Activated CD8-positive, alpha-beta T cell treated with anti-CD3 and anti-CD28 coated beads for 36 hours (primary cell): ENCODE measurements at regions not wholly inside any gene's neighbourhood (a gene's known extent, or its start where the extent isn't known, plus 50 kb on each side); places are given as distances from the start of the nearest gene placed in this dataset.

ENCODE experiments used
- ATAC-seq: fragments of 200-7000 bp; cut with Tn5 transposase; one replicate; pipeline ENCODE4 v1.10.0; 2021; ENCODE audit warnings: mild to moderate bottlenecking, moderate library complexity
- CTCF ChIA-PET: fragments of 350-600 bp; sonication (Branson Sonifier 250); formaldehyde crosslinking; loops from one replicate; lab custom pipeline; 2021; ENCODE audit warnings: antibody characterized with exemption; lab: Charles Lee
- POLR2A ChIA-PET: fragments of 350-600 bp; sonication (Branson Sonifier 250); formaldehyde crosslinking; loops from one replicate; lab custom pipeline; 2021; ENCODE audit warnings: antibody characterized with exemption; lab: Charles Lee
- DNase-seq: peaks from one replicate; pipeline ENCODE4 v3.0.0-alpha.2; 2020
- H3K27ac Mint-ChIP-seq: one replicate; pipeline ENCODE4 v1.8.0; 2021; ENCODE audit warnings: mild to moderate bottlenecking, mixed read lengths
- H3K27me3 Mint-ChIP-seq: one replicate; pipeline ENCODE4 v1.8.0; 2021; ENCODE audit warnings: mixed read lengths
- H3K36me3 Mint-ChIP-seq: one replicate; pipeline ENCODE4 v1.8.0; 2021; ENCODE audit warnings: low read depth, mixed read lengths
- H3K4me1 Mint-ChIP-seq: one replicate; pipeline ENCODE4 v1.8.0; 2021; ENCODE audit warnings: low read depth, mixed read lengths
- H3K4me3 Mint-ChIP-seq: one replicate; pipeline ENCODE4 v1.8.0; 2021; ENCODE audit warnings: mild to moderate bottlenecking, moderate library complexity, mixed read lengths
- H3K9me3 Mint-ChIP-seq: one replicate; pipeline ENCODE4 v1.8.0; 2021; ENCODE audit warnings: mixed read lengths
- intact Hi-C: fragments of 100-400 bp; cut with micrococcal nuclease; formaldehyde crosslinking; loops from one replicate; pipeline ENCODE4 v1.10.0; 2022
- TF ChIP-seq, protein P1 (sequence below): fragments of 200-600 bp; IDR thresholded peaks from one replicate; pipeline ENCODE4 v1.8.0; 2022; ENCODE audit warnings: antibody characterized with exemption, mild to moderate bottlenecking

DNA sequence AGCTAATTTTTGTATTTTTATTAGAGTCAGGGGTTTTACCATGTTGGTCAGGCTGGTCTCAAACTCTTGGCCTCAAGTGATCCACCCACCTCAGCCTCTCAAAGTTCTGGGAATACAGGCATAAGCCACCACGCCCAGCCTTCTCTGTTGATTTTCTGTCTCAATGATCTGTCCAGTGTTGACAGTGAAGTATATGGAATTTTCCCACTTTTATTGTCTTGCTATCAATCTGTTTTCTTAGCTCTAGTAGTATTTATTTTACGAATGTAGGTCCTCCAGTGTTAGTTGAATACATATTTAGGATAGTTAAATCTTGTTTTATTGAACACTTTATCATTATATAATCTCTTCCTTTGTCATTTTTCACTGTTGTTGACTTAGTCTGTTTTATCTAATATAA is 1603.9 kb downstream of the ADGRL3 start:
- DNase-seq (no peak), ATAC-seq (no peak)
- TF ChIP-seq, protein P1, sequence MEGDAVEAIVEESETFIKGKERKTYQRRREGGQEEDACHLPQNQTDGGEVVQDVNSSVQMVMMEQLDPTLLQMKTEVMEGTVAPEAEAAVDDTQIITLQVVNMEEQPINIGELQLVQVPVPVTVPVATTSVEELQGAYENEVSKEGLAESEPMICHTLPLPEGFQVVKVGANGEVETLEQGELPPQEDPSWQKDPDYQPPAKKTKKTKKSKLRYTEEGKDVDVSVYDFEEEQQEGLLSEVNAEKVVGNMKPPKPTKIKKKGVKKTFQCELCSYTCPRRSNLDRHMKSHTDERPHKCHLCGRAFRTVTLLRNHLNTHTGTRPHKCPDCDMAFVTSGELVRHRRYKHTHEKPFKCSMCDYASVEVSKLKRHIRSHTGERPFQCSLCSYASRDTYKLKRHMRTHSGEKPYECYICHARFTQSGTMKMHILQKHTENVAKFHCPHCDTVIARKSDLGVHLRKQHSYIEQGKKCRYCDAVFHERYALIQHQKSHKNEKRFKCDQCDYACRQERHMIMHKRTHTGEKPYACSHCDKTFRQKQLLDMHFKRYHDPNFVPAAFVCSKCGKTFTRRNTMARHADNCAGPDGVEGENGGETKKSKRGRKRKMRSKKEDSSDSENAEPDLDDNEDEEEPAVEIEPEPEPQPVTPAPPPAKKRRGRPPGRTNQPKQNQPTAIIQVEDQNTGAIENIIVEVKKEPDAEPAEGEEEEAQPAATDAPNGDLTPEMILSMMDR = no peak
- intact Hi-C loops = no loop called here
- H3K27ac Mint-ChIP-seq = no peak overlapping the region
- H3K27me3 Mint-ChIP-seq = no peaks in the 10 kb centered on the region
- ChIA-PET POLR2A (no interaction called here), CTCF (no interaction called here)
- H3K4me3 Mint-ChIP-seq = no peak overlapping the region
- no peaks in the 10 kb centered on the region for H3K4me1 Mint-ChIP-seq
- peaks cover 11% of the 10 kb centered on the region for H3K9me3 Mint-ChIP-seq
- H3K36me3 Mint-ChIP-seq = no peaks in the 10 kb centered on the region

DNA sequence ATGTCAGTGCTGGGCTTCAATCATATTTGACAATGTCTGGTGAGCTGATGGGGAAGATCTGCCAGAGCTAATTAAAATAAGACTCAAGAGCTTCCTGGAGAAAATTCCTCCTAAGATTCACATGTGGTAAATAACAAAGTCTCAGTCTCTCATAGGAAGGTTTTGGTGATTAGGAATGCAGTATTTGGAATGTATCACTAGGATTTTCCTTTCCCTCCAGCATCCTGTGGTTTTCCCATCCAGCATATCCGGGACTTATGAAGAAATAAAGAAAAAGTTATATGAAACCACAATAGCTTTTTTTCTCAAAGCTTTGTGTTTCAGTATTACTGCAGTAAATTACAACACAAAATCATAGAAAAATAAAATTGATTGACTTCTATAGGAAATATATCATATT is 1597.1 kb downstream of the ADGRL3 start:
- Mint-ChIP-seq H3K4me3 (no peak overlapping the region), H3K27ac (no peak overlapping the region), H3K9me3 (peaks cover 11% of the 10 kb centered on the region), H3K27me3 (no peaks in the 10 kb centered on the region), H3K36me3 (no peaks in the 10 kb centered on the region), H3K4me1 (no peaks in the 10 kb centered on the region)
- no peak for ATAC-seq
- CTCF ChIA-PET = interaction anchor here (1.3 kb wide), 1 partner anchor 11 kb away, joined by 4 read pairs; no protein-coding TSS in a partner anchor
- DNase-seq = no peak
- POLR2A ChIA-PET = no interaction called here
- TF ChIP-seq, protein P1 = no peak
- intact Hi-C loops = no loop called here

DNA sequence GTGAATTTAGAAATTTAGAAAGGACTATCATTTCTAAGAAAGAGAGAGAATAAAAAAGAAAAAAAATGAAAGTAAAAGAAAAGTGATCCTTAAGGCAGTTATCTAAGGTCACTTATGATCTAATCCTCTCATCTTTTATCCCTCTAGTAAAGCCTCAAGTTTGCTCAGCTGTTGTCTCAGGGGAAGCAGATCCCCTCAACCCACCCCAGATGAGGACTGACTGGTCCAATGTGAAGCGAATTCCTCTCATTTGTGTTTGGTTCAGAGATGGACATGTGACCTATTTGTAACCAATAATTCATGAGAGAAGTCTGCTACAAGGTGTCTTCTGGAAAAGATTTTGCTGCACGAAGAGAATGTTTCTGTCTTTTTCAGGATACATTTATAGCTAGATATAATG is 1591.3 kb downstream of the ADGRL3 start:
- no peaks in the 10 kb centered on the region for H3K4me1 Mint-ChIP-seq
- ATAC-seq (no peak), DNase-seq (no peak)
- H3K27me3 Mint-ChIP-seq = no peaks in the 10 kb centered on the region
- ChIA-PET POLR2A (no interaction called here), CTCF (no interaction called here)
- no peak overlapping the region for H3K27ac Mint-ChIP-seq
- intact Hi-C loops = no loop called here
- H3K9me3 Mint-ChIP-seq = peaks cover 6% of the 10 kb centered on the region
- H3K36me3 Mint-ChIP-seq = no peaks in the 10 kb centered on the region
- no peak overlapping the region for H3K4me3 Mint-ChIP-seq
- TF ChIP-seq, protein P1 = no peak

DNA sequence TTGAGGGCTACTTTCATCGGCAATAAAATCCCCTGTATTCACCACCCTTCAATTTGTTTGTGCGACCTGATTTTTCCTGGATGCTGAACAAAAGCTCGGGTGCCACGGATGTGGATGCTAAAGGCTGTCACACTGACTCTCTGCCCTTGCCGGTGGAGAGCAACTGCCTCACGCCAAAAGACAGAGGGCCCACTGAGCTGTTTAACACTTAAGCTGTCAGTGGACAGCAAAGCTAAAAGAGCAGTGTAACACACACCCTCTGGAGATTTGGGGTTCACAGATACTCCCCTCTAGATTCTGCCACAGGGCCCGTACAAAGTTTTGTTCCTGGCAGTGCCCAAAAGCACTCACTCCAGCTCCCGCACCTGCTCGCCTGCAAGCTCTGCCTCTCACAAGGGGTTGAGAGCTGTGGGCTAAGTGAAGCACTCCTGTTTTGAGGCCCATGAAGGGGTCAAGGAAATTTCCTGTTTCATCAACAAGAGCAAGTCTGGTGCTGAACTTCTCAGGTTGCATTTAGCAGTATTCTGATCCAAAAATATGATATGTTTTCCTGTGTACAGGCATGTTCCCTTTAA is 1571.9 kb downstream of the ADGRL3 start:
- Mint-ChIP-seq H3K9me3 (peaks cover 17% of the 10 kb centered on the region), H3K27ac (no peak overlapping the region), H3K36me3 (no peaks in the 10 kb centered on the region), H3K27me3 (no peaks in the 10 kb centered on the region), H3K4me3 (no peak overlapping the region), H3K4me1 (no peaks in the 10 kb centered on the region)
- ATAC-seq = no peak
- ChIA-PET CTCF (no interaction called here), POLR2A (no interaction called here)
- no peak for DNase-seq
- TF ChIP-seq, protein P1 = no peak
- intact Hi-C loops = no loop called here

DNA sequence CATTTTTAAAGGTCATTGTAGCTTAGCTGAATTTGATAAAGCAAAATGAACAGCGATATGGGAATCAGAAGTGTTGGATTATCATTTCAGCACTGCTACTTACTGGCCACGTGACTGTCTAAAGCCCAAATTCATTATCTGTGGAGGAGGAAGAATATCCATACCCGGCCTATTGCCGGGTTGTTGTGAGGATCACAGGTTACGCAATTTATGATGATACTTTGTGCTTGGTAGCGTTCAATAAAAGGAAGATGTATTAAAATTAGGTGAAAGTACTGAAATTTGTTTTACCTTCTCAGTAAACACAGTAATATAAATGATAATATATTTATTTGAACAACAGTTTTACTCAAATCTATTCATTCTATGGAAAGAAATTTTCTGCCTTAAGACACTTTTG is 1540.2 kb downstream of the ADGRL3 start:
- H3K9me3 Mint-ChIP-seq = peaks cover 13% of the 10 kb centered on the region
- no peaks in the 10 kb centered on the region for H3K27me3 Mint-ChIP-seq
- intact Hi-C loops = no loop called here
- no peaks in the 10 kb centered on the region for H3K4me1 Mint-ChIP-seq
- ChIA-PET POLR2A (no interaction called here), CTCF (no interaction called here)
- ATAC-seq (no peak), DNase-seq (no peak)
- H3K27ac Mint-ChIP-seq = no peak overlapping the region
- no peaks in the 10 kb centered on the region for H3K36me3 Mint-ChIP-seq
- TF ChIP-seq, protein P1 = no peak
- no peak overlapping the region for H3K4me3 Mint-ChIP-seq
